ENCODE measurements at regions not wholly inside any gene's neighbourhood (a gene's known extent, or its start where the extent isn't known, plus 50 kb on each side); places are given as distances from the start of the nearest gene placed in this dataset.

DNA sequence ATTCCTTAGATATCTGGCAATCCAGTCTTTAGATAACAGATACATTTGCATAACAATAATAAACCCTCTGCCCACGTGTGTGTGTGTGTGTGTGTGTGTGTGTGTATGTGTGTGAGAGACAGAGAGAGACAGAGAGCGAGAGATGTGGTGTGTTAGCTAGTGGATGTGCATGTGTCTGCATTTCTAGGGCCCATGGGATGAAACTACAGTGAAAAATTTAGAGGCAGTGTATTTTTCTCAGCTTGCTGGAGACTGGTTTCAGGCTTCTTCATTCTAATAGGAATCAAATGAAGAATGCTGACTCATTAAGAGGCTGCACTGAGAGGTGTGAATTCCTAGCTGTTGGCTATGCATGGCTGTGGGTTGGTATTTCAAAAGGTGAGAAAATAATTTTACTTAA, 303.2 kb downstream of the LMX1A start:
- TF ChIP-seq POLR2AphosphoS5 (IDR thresholded peaks at IDR 0.05) (no peak), CTCF (IDR thresholded peaks at IDR 0.05) (no peak), EP300 (IDR thresholded peaks at IDR 0.05) (no peak)
